H9 (cell line): ENCODE measurements at regions not wholly inside any gene's neighbourhood (a gene's known extent, or its start where the extent isn't known, plus 50 kb on each side); places are given as distances from the start of the nearest gene placed in this dataset.
A peak's percentile ranks its signal among the peaks of the same experiment; 100 is the strongest.

ENCODE experiments used
- DNase-seq: peaks from one replicate; pipeline ENCODE4 v3.0.0-alpha.2; 2017
- H2AFZ ChIP-seq: one replicate; pipeline ENCODE4 v1.6.1; 2013; ENCODE audit warnings: mild to moderate bottlenecking, low read length, control low read depth, moderate library complexity
- H2AK5ac ChIP-seq: 2 replicates; pipeline ENCODE4 v1.6.1; 2013; ENCODE audit warnings: low read length, control low read depth, mixed read lengths; ENCODE audit not compliant: insufficient read length
- H2BK120ac ChIP-seq: one replicate; pipeline ENCODE4 v1.6.1; 2013; ENCODE audit warnings: low read depth, mild to moderate bottlenecking, low read length, control low read depth, inconsistent platforms; ENCODE audit not compliant: poor library complexity, severe bottlenecking
- H2BK12ac ChIP-seq: 2 replicates; pipeline ENCODE4 v1.6.1; 2013; ENCODE audit warnings: low read length, control low read depth, mixed read lengths, low read depth; ENCODE audit not compliant: insufficient read length
- H2BK15ac ChIP-seq: 2 replicates; pipeline ENCODE4 v1.6.1; 2013; ENCODE audit warnings: low read depth, low read length, control low read depth
- H2BK20ac ChIP-seq: one replicate; pipeline ENCODE4 v1.6.1; 2013; ENCODE audit warnings: low read depth, mild to moderate bottlenecking, low read length, control low read depth, inconsistent platforms; ENCODE audit not compliant: poor library complexity, severe bottlenecking
- H2BK5ac ChIP-seq: 2 replicates; pipeline ENCODE4 v1.6.1; 2013; ENCODE audit warnings: low read length, control low read depth, mixed read lengths; ENCODE audit not compliant: insufficient read length
- H3K14ac ChIP-seq: 2 replicates; pipeline ENCODE4 v1.6.1; 2013; ENCODE audit warnings: low read length, control low read depth; ENCODE audit not compliant: insufficient read depth
- H3K18ac ChIP-seq: 2 replicates; pipeline ENCODE4 v1.6.1; 2013; ENCODE audit warnings: low read depth, mild to moderate bottlenecking, mixed read lengths, low read length, control low read depth; ENCODE audit not compliant: insufficient read length
- H3K23ac ChIP-seq: 2 replicates; pipeline ENCODE4 v1.6.1; 2013; ENCODE audit warnings: low read length, control low read depth, mixed read lengths, low read depth; ENCODE audit not compliant: insufficient read length
- H3K23me2 ChIP-seq: 2 replicates; pipeline ENCODE4 v1.6.1; 2013; ENCODE audit warnings: low read depth, mild to moderate bottlenecking, mixed read lengths, low read length, control low read depth; ENCODE audit not compliant: insufficient read length, poor library complexity, severe bottlenecking
- H3K27ac ChIP-seq: 2 replicates; pipeline ENCODE4 v1.5.1; 2013; ENCODE audit warnings: low read length, control low read depth, mixed read lengths, low read depth; ENCODE audit not compliant: insufficient read length
- H3K27me3 ChIP-seq: 2 replicates; pipeline ENCODE4 v1.6.1; 2013; ENCODE audit warnings: low read length, control low read depth, inconsistent platforms; ENCODE audit not compliant: insufficient read depth
- H3K4ac ChIP-seq: 2 replicates; pipeline ENCODE4 v1.6.1; 2013; ENCODE audit warnings: low read depth, mild to moderate bottlenecking, control low read depth, inconsistent platforms, low read length, moderate library complexity
- H3K4me1 ChIP-seq: 2 replicates; pipeline ENCODE4 v1.6.1; 2013; ENCODE audit warnings: low read length, control low read depth, inconsistent platforms; ENCODE audit not compliant: insufficient read depth
- H3K4me2 ChIP-seq: 2 replicates; pipeline ENCODE4 v1.6.1; 2013; ENCODE audit warnings: low read length, control low read depth, mixed read lengths; ENCODE audit not compliant: insufficient read length, insufficient read depth
- H3K56ac ChIP-seq: 2 replicates; pipeline ENCODE4 v1.6.1; 2013; ENCODE audit warnings: low read depth, mild to moderate bottlenecking, mixed read lengths, low read length, control low read depth; ENCODE audit not compliant: insufficient read length
- H3K79me1 ChIP-seq: 2 replicates; pipeline ENCODE4 v1.6.1; 2013; ENCODE audit warnings: low read depth, mild to moderate bottlenecking, moderate library complexity, low read length, control low read depth, inconsistent platforms; ENCODE audit not compliant: insufficient read depth, poor library complexity, severe bottlenecking
- H3K79me2 ChIP-seq: 2 replicates; pipeline ENCODE4 v1.6.1; 2013; ENCODE audit warnings: low read length, control low read depth, inconsistent platforms; ENCODE audit not compliant: insufficient read depth
- H3K9ac ChIP-seq: 2 replicates; pipeline ENCODE4 v1.6.1; 2013; ENCODE audit warnings: low read length, control low read depth, mixed read lengths; ENCODE audit not compliant: insufficient read length; ENCODE audit errors: extremely low read depth
- H3K9me3 ChIP-seq: one replicate; pipeline ENCODE4 v1.6.1; 2013; ENCODE audit warnings: low read depth, low read length, inconsistent platforms; ENCODE audit not compliant: control insufficient read depth
- H3T11ph ChIP-seq: one replicate; pipeline ENCODE4 v1.6.1; 2013; ENCODE audit warnings: mild to moderate bottlenecking, low read length, control low read depth, inconsistent platforms
- H4K20me1 ChIP-seq: one replicate; pipeline ENCODE4 v1.6.1; 2013; ENCODE audit not compliant: control insufficient read depth, insufficient read length, insufficient read depth
- H4K5ac ChIP-seq: 2 replicates; pipeline ENCODE4 v1.6.1; 2013; ENCODE audit warnings: low read depth, mild to moderate bottlenecking, mixed read lengths, low read length, control low read depth; ENCODE audit not compliant: insufficient read length
- H4K8ac ChIP-seq: replicated peaks from 2 replicates; pipeline ENCODE4 v1.6.1; 2013; ENCODE audit warnings: low read length, control low read depth, mixed read lengths, low read depth; ENCODE audit not compliant: insufficient read length
- H4K91ac ChIP-seq: 2 replicates; pipeline ENCODE4 v1.6.1; 2013; ENCODE audit warnings: low read depth, mild to moderate bottlenecking, moderate library complexity, mixed read lengths, low read length, control low read depth; ENCODE audit not compliant: insufficient read length
- H3K27ac Mint-ChIP-seq, 3 experiments: 2 replicates in 2 of 3; 3 replicates in 1 of 3; pipeline ENCODE4 v1.8.0; 2020 to 2021; ENCODE audit warnings: mixed read lengths in 3 of 3, mild to moderate bottlenecking in 1 of 3, moderate library complexity in 1 of 3
- H3K27me3 Mint-ChIP-seq: 2 replicates; pipeline ENCODE4 v1.8.0; 2021; ENCODE audit warnings: low read depth, mild to moderate bottlenecking, moderate library complexity, mixed read lengths
- H3K36me3 Mint-ChIP-seq, 3 experiments: 2 replicates in 2 of 3; 3 replicates in 1 of 3; pipeline ENCODE4 v1.8.0; 2020 to 2021; ENCODE audit warnings: low read depth in 3 of 3, mixed read lengths in 3 of 3; ENCODE audit not compliant: insufficient read depth in 1 of 3
- H3K4me1 Mint-ChIP-seq, 2 experiments: 2 replicates each; pipeline ENCODE4 v1.8.0; 2020; ENCODE audit warnings: mixed read lengths in 2 of 2
- H3K4me3 Mint-ChIP-seq, 2 experiments: 2 replicates in 1 of 2; 3 replicates in 1 of 2; pipeline ENCODE4 v1.8.0; 2020 to 2021; ENCODE audit warnings: mild to moderate bottlenecking in 2 of 2, mixed read lengths in 2 of 2, moderate library complexity in 1 of 2
- H3K9me3 Mint-ChIP-seq, 2 experiments: 2 replicates in 1 of 2; 3 replicates in 1 of 2; pipeline ENCODE4 v1.8.0; 2020; ENCODE audit warnings: mild to moderate bottlenecking in 2 of 2, mixed read lengths in 2 of 2, moderate library complexity in 1 of 2
- CTCF ChIP-seq: fragments of 200-600 bp; sonication (generic); conservative IDR thresholded peaks from 3 replicates; pipeline ENCODE4 v1.8.0; 2021; ENCODE audit warnings: antibody characterized with exemption, mild to moderate bottlenecking
- WGBS: extraction: QIAGEN DNeasy Blood & Tissue Kit; methylation state at CpG from one replicate; pipeline ENCODE4 v1.1.7; 2013; ENCODE audit warnings: missing lambda C conversion rate, low lambda C conversion rate, mixed read lengths; ENCODE audit not compliant: insufficient read length; ENCODE audit errors: extremely low coverage; 5-methylcytosine and 5-hydroxymethylcytosine counted together

GRCh38 chr18:41391616-41392595, 563.1 kb upstream of the PIK3C3 start:
- Histone ChIP-seq H3K23ac (no peak overlapping the region), H3K27ac (no peak overlapping the region), H3K23me2 (no peaks in the 10 kb centered on the region), H3K9me3 (no peaks in the 10 kb centered on the region), H3K9ac (no peak overlapping the region), H2BK5ac (no peak overlapping the region), H4K91ac (no peak overlapping the region), H2BK12ac (no peak overlapping the region), H2BK15ac (no peak overlapping the region), H2BK20ac (no peak overlapping the region), H2BK120ac (no peak overlapping the region), H3T11ph (no peak overlapping the region), H3K4me2 (no peak overlapping the region), H2AK5ac (no peak overlapping the region), H3K14ac (no peak overlapping the region), H3K18ac (no peak overlapping the region), H3K4ac (no peak overlapping the region), H3K4me1 (no peaks in the 10 kb centered on the region), H4K8ac (no peak overlapping the region), H3K27me3 (no peaks in the 10 kb centered on the region), H3K56ac (no peak overlapping the region), H4K20me1 (no peaks in the 10 kb centered on the region), H3K79me2 (no peaks in the 10 kb centered on the region), H4K5ac (no peak overlapping the region), H2AFZ (no peak overlapping the region), H3K79me1 (no peaks in the 10 kb centered on the region)
- no CpG with 5 or more reads among the region's 12 CpGs for WGBS
- H3K27me3 Mint-ChIP-seq = no peaks in the 10 kb centered on the region
- peak; percentile 74 for DNase-seq
- H3K27ac Mint-ChIP-seq = peak overlapping the region in 2 of 3 experiments; percentile 76 to 95; a peak in 3 of 7 replicates
- H3K9me3 Mint-ChIP-seq = no peaks in the 10 kb centered on the region
- peak; percentile 87 for TF ChIP-seq CTCF
- no peaks in the 10 kb centered on the region for H3K36me3 Mint-ChIP-seq
- H3K4me1 Mint-ChIP-seq = peaks cover 24 to 35% of the 10 kb centered on the region in 2 experiments
- H3K4me3 Mint-ChIP-seq = peak overlapping the region; percentile 30 to 48; a peak in 3 of 5 replicates
